WTC11 (cell line): ENCODE measurements at regions not wholly inside any gene's neighbourhood (a gene's known extent, or its start where the extent isn't known, plus 50 kb on each side); places are given as distances from the start of the nearest gene placed in this dataset.

Experiments
- ATAC-seq: fragments of 200-7000 bp; cut with Tn5 transposase; 2 replicates; pipeline ENCODE4 v1.10.0; 2021; ENCODE audit warnings: mild to moderate bottlenecking, moderate library complexity
- CTCF ChIA-PET: fragments of 300-600 bp; sonication (Branson Sonifier 250); formaldehyde crosslinking; loops from one replicate; lab custom pipeline; 2021; ENCODE audit warnings: antibody characterized with exemption; lab: Charles Lee
- POLR2A ChIA-PET: fragments of 350-600 bp; sonication (Branson Sonifier 250); formaldehyde crosslinking; loops from one replicate; lab custom pipeline; 2021; ENCODE audit warnings: antibody characterized with exemption; lab: Charles Lee
- DNase-seq: peaks from one replicate; pipeline ENCODE4 v3.0.0; 2021; ENCODE audit warnings: low spot score
- H3K27ac Mint-ChIP-seq: 2 replicates; pipeline ENCODE4 v1.8.0; 2021; ENCODE audit warnings: mixed read lengths
- H3K27me3 Mint-ChIP-seq: 2 replicates; pipeline ENCODE4 v1.8.0; 2021; ENCODE audit warnings: low read depth, mild to moderate bottlenecking, moderate library complexity, mixed read lengths
- H3K36me3 Mint-ChIP-seq: 2 replicates; pipeline ENCODE4 v1.8.0; 2021; ENCODE audit warnings: mixed read lengths
- H3K4me1 Mint-ChIP-seq: 2 replicates; pipeline ENCODE4 v1.8.0; 2022; ENCODE audit warnings: mixed read lengths
- H3K4me3 Mint-ChIP-seq: 2 replicates; pipeline ENCODE4 v1.8.0; 2021; ENCODE audit warnings: mild to moderate bottlenecking, moderate library complexity, mixed read lengths
- H3K9me3 Mint-ChIP-seq: 2 replicates; pipeline ENCODE4 v1.8.0; 2021; ENCODE audit warnings: mixed read lengths
- AFF4 ChIP-seq: sonication (generic); formaldehyde crosslinking; IDR thresholded peaks from 2 replicates; pipeline ENCODE4 v1.8.1; 2023; ENCODE audit warnings: mild to moderate bottlenecking, missing genetic modification reagents, borderline replicate concordance
- ATF1 ChIP-seq: sonication (generic); formaldehyde crosslinking; IDR thresholded peaks from 2 replicates; pipeline ENCODE4 v1.8.1; 2023; ENCODE audit warnings: mild to moderate bottlenecking, moderate library complexity, missing genetic modification reagents
- ATF3 ChIP-seq: sonication (generic); formaldehyde crosslinking; conservative IDR thresholded peaks from 2 replicates; pipeline ENCODE4 v1.8.1; 2022; ENCODE audit warnings: mild to moderate bottlenecking, missing genetic modification reagents
- CBFB ChIP-seq: sonication (generic); formaldehyde crosslinking; IDR thresholded peaks from 2 replicates; pipeline ENCODE4 v1.8.1; 2022; ENCODE audit warnings: mild to moderate bottlenecking, low read depth, missing genetic modification reagents
- ETV6 ChIP-seq: sonication (generic); formaldehyde crosslinking; IDR thresholded peaks from 2 replicates; pipeline ENCODE4 v1.8.1; 2022; ENCODE audit warnings: mild to moderate bottlenecking, missing genetic modification reagents
- FOXJ3 ChIP-seq: sonication (generic); formaldehyde crosslinking; IDR thresholded peaks from 2 replicates; pipeline ENCODE4 v1.9.0; 2021; ENCODE audit warnings: missing genetic modification reagents, mild to moderate bottlenecking, borderline replicate concordance
- GABPB1 ChIP-seq: sonication (generic); formaldehyde crosslinking; IDR thresholded peaks from 2 replicates; pipeline ENCODE4 v1.8.1; 2023; ENCODE audit warnings: mild to moderate bottlenecking, missing genetic modification reagents
- GRHL2 ChIP-seq: fragments of 250-450 bp; sonication (Bioruptor Pico); IDR thresholded peaks from 2 replicates; pipeline ENCODE4 v1.8.0; 2022; ENCODE audit warnings: mild to moderate bottlenecking, moderate library complexity; ENCODE audit not compliant: insufficient replicate concordance, severe bottlenecking
- GTF2I ChIP-seq: fragments of 250-450 bp; sonication (Bioruptor Pico); conservative IDR thresholded peaks from 2 replicates; pipeline ENCODE4 v1.4.0; 2021; ENCODE audit warnings: mild to moderate bottlenecking
- JAZF1 ChIP-seq: fragments of 250-450 bp; sonication (Bioruptor Pico); IDR thresholded peaks from 2 replicates; pipeline ENCODE4 v1.9.0; 2021; ENCODE audit warnings: moderate library complexity, mild to moderate bottlenecking, inconsistent platforms
- JUN ChIP-seq: sonication (generic); formaldehyde crosslinking; IDR thresholded peaks from 2 replicates; pipeline ENCODE4 v1.8.0; 2023; ENCODE audit warnings: mild to moderate bottlenecking, missing genetic modification reagents
- MYBL2 ChIP-seq: sonication (generic); formaldehyde crosslinking; IDR thresholded peaks from 2 replicates; pipeline ENCODE4 v1.8.1; 2023; ENCODE audit warnings: mild to moderate bottlenecking, moderate library complexity, missing genetic modification reagents
- NFATC4 ChIP-seq: fragments of 250-450 bp; sonication (Bioruptor Pico); IDR thresholded peaks from 2 replicates; pipeline ENCODE4 v1.9.0; 2021; ENCODE audit warnings: mild to moderate bottlenecking
- NR2C2 ChIP-seq: sonication (generic); formaldehyde crosslinking; IDR thresholded peaks from 2 replicates; pipeline ENCODE4 v1.8.0; 2022; ENCODE audit warnings: mild to moderate bottlenecking, missing genetic modification reagents
- SMAD3 ChIP-seq: sonication (generic); formaldehyde crosslinking; IDR thresholded peaks from 2 replicates; pipeline ENCODE4 v1.8.0; 2022; ENCODE audit warnings: missing genetic modification reagents, mild to moderate bottlenecking, borderline replicate concordance
- SOX15 ChIP-seq: fragments of 250-450 bp; sonication (Bioruptor Pico); IDR thresholded peaks from 2 replicates; pipeline ENCODE4 v1.9.0; 2021; ENCODE audit warnings: mild to moderate bottlenecking
- STAT6 ChIP-seq: sonication (generic); formaldehyde crosslinking; conservative IDR thresholded peaks from 2 replicates; pipeline ENCODE4 v1.8.1; 2023; ENCODE audit warnings: mild to moderate bottlenecking, low read depth, missing genetic modification reagents, moderate library complexity
- TP53 ChIP-seq: sonication (generic); formaldehyde crosslinking; IDR thresholded peaks from 2 replicates; pipeline ENCODE4 v1.8.1; 2023; ENCODE audit warnings: mild to moderate bottlenecking, missing genetic modification reagents
- ZNF219 ChIP-seq: sonication (generic); formaldehyde crosslinking; IDR thresholded peaks from 2 replicates; pipeline ENCODE4 v1.8.0; 2023; ENCODE audit warnings: missing genetic modification reagents, mild to moderate bottlenecking, borderline replicate concordance
- ZNF232 ChIP-seq: sonication (generic); formaldehyde crosslinking; IDR thresholded peaks from 2 replicates; pipeline ENCODE4 v1.8.0; 2022; ENCODE audit warnings: mild to moderate bottlenecking, missing genetic modification reagents
- ZNF281 ChIP-seq: sonication (generic); formaldehyde crosslinking; IDR thresholded peaks from 2 replicates; pipeline ENCODE4 v1.8.0; 2023; ENCODE audit warnings: mild to moderate bottlenecking, missing genetic modification reagents
- ZNF317 ChIP-seq: sonication (generic); formaldehyde crosslinking; IDR thresholded peaks from 2 replicates; pipeline ENCODE4 v1.8.1; 2023; ENCODE audit warnings: low read depth, mild to moderate bottlenecking, moderate library complexity, missing genetic modification reagents, borderline replicate concordance
- ZNF416 ChIP-seq: fragments of 250-450 bp; sonication (Bioruptor Pico); IDR thresholded peaks from 2 replicates; pipeline ENCODE4 v1.9.0; 2021; ENCODE audit warnings: mild to moderate bottlenecking, inconsistent platforms
- ZSCAN18 ChIP-seq: fragments of 250-450 bp; sonication (Bioruptor Pico); IDR thresholded peaks from 2 replicates; pipeline ENCODE4 v2.1.2; 2022; ENCODE audit warnings: mild to moderate bottlenecking, moderate library complexity

GRCh38 chr12:91890742-91891141 is 254.9 kb downstream of the BTG1 start:
- no peak overlapping the region for H3K27ac Mint-ChIP-seq
- POLR2A ChIA-PET = no interaction called here
- no peak overlapping the region for H3K4me3 Mint-ChIP-seq
- no peaks in the 10 kb centered on the region for H3K4me1 Mint-ChIP-seq
- no peaks in the 10 kb centered on the region for H3K36me3 Mint-ChIP-seq
- ATAC-seq = no peak
- TF ChIP-seq GABPB1 (CRISPR knock-in tag) = no peak
- no peak for TF ChIP-seq ATF3 (CRISPR knock-in tag)
- no peak for TF ChIP-seq JAZF1 (CRISPR knock-in tag)
- TF ChIP-seq JUN = no peak
- TF ChIP-seq ZNF317 (CRISPR knock-in tag) = no peak
- TF ChIP-seq STAT6 (CRISPR knock-in tag) = no peak
- TF ChIP-seq GTF2I (CRISPR knock-in tag) = no peak
- no peak for TF ChIP-seq SMAD3 (CRISPR knock-in tag)
- no peak for TF ChIP-seq SOX15 (CRISPR knock-in tag)
- no peak for TF ChIP-seq ZNF281 (CRISPR knock-in tag)
- TF ChIP-seq ETV6 (CRISPR knock-in tag) = no peak
- CTCF ChIA-PET = no interaction called here
- H3K27me3 Mint-ChIP-seq = no peaks in the 10 kb centered on the region
- H3K9me3 Mint-ChIP-seq = no peaks in the 10 kb centered on the region
- no peak for DNase-seq

GRCh38 chr12:91889910-91890309 is 255.7 kb downstream of the BTG1 start:
- Mint-ChIP-seq H3K36me3 (no peaks in the 10 kb centered on the region), H3K9me3 (no peaks in the 10 kb centered on the region), H3K4me1 (no peaks in the 10 kb centered on the region), H3K4me3 (no peak overlapping the region), H3K27me3 (no peaks in the 10 kb centered on the region), H3K27ac (no peak overlapping the region)
- POLR2A ChIA-PET = no interaction called here
- DNase-seq (no peak), ATAC-seq (no peak)
- CTCF ChIA-PET = no interaction called here
- TF ChIP-seq MYBL2 (CRISPR knock-in tag) (no peak), SMAD3 (CRISPR knock-in tag) (no peak), NR2C2 (CRISPR knock-in tag) (no peak), NFATC4 (CRISPR knock-in tag) (no peak), GRHL2 (CRISPR knock-in tag) (no peak), ZNF232 (no peak), CBFB (no peak), TP53 (CRISPR knock-in tag) (no peak), ETV6 (CRISPR knock-in tag) (no peak), GTF2I (CRISPR knock-in tag) (no peak), ZNF219 (CRISPR knock-in tag) (no peak), ZNF317 (CRISPR knock-in tag) (no peak), FOXJ3 (CRISPR knock-in tag) (no peak), GABPB1 (CRISPR knock-in tag) (no peak), ZSCAN18 (no peak), ZNF416 (CRISPR knock-in tag) (no peak), JAZF1 (CRISPR knock-in tag) (no peak), AFF4 (CRISPR knock-in tag) (no peak), ATF1 (CRISPR knock-in tag) (no peak)
